ENCODE measurements at regions not wholly inside any gene's neighbourhood (a gene's known extent, or its start where the extent isn't known, plus 50 kb on each side); places are given as distances from the start of the nearest gene placed in this dataset.

DNA sequence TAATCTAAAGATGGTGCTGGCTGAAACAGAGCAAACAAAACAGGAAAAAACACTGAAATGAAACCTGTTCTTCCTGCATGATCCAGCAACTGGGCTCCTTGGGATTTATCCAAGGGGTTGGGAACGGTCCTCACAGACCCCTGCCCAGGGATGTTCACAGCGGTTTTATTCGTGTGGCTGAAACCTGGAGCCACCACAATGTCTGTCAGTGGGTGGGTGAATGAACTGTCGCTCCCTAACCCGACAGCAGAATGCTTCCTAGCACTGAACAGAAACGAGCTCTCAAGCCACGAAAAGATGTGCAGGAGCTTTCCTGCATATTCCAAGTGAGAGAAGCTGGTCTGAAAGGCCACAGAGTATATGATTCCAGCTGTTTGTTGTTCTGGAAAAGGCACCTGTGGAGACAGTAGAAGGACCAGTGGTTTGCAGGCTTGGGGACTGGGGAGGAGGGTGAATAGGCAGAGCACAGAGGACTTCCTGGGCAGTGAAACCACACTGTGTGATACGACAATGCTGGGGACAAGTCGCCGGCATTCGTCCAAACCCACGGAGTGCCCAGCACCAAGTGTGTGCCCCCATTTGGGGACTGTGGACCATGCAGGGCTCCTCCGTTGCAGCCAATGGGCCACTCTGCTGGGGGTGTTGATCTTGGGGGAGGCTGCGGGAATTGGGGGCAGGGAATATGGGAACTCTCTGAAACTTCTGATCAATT lies 73.9 kb downstream of the TEX29 start:
- DNase-seq (no peak), ATAC-seq (no peak)
- Histone ChIP-seq H3K36me3 (ENCODE audit: low read depth) (no peaks in the 10 kb centered on the region), H3K9me3 (no peaks in the 10 kb centered on the region), H3K4me1 (ENCODE audit: low read depth) (no peaks in the 10 kb centered on the region), H3K4me3 (no peak overlapping the region)
- intact Hi-C loops (cut with DNase I, micrococcal nuclease): no loop called here
- TF ChIP-seq, protein P1, sequence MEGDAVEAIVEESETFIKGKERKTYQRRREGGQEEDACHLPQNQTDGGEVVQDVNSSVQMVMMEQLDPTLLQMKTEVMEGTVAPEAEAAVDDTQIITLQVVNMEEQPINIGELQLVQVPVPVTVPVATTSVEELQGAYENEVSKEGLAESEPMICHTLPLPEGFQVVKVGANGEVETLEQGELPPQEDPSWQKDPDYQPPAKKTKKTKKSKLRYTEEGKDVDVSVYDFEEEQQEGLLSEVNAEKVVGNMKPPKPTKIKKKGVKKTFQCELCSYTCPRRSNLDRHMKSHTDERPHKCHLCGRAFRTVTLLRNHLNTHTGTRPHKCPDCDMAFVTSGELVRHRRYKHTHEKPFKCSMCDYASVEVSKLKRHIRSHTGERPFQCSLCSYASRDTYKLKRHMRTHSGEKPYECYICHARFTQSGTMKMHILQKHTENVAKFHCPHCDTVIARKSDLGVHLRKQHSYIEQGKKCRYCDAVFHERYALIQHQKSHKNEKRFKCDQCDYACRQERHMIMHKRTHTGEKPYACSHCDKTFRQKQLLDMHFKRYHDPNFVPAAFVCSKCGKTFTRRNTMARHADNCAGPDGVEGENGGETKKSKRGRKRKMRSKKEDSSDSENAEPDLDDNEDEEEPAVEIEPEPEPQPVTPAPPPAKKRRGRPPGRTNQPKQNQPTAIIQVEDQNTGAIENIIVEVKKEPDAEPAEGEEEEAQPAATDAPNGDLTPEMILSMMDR (IDR thresholded peaks at IDR 0.05): no peak

DNA sequence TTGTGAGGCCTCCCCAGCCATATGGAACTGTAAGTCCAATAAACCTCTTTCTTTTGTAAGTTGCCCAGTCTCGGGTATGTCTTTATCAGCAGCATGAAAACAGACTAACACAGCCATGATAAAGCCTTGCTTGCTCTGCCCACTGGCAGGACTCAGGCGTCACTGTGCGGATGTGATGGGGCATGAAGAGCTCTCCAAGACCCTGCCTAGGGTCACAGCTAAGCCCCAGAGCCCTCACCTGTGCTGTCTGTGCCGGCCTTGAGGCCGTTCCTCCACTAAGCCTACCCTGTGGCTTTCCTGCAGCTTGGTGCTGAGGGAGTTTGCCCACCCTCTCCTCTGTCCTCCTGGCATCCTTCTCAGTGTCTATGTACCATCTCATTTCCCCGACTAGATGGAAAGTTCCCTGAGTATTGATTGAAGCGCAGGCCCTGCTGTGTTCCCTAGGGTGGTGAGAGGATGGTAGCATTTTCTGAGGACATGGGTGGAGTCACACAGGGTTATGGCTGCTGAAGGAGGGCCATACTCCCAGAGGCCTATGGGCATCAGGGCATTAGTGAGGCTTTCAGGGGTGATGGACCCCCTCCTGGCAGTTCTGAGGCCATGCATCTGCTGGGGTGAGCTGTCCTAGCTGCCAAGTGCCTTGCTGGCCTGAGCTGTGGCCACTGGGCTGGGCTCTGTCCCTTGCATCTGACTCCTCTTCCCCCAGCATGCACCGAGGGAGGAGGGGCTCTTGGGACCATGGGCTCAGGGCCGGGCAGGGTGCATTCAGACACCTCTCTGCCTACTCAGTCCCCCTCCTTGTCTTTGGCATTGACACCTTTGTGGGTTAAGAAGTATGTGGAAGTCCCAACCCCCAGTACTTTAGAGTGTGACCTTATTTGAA lies 75.3 kb downstream of the TEX29 start:
- Histone ChIP-seq H3K9me3 (no peaks in the 10 kb centered on the region), H3K4me3 (no peak overlapping the region), H3K36me3 (ENCODE audit: low read depth) (no peaks in the 10 kb centered on the region), H3K4me1 (ENCODE audit: low read depth) (no peaks in the 10 kb centered on the region)
- ATAC-seq: no peak
- DNase-seq: no peak
- intact Hi-C loops (cut with DNase I, micrococcal nuclease): no loop called here
- TF ChIP-seq, protein P1 (IDR thresholded peaks at IDR 0.05): no peak

DNA sequence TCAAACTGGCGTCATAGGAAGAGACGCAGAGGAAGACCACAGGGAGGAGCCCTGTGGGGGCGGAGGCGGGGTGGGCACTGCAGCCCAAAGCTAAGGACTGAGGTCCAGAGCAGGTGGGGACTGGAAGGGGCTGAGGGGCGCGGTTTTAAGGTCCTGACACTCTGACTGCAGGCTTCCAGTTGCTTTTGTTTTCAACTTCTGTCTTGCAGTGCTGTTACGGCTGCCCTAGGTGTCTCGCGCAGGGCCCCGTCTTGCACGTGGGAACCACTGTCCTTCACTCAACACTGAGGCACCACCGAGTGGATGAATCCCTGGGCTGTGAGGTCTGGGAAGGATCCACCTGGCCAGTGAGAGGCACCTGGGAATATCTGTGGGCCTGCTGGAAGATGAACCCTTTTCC lies 76.0 kb downstream of the TEX29 start:
- ATAC-seq: no peak
- no peaks in the 10 kb centered on the region for H3K9me3 ChIP-seq
- H3K4me3 ChIP-seq: no peak overlapping the region
- no peaks in the 10 kb centered on the region for H3K4me1 ChIP-seq (ENCODE audit: low read depth)
- TF ChIP-seq, protein P1 (IDR thresholded peaks at IDR 0.05): no peak
- intact Hi-C loops (cut with DNase I, micrococcal nuclease): no loop called here
- DNase-seq: no peak
- H3K36me3 ChIP-seq (ENCODE audit: low read depth): no peaks in the 10 kb centered on the region

DNA sequence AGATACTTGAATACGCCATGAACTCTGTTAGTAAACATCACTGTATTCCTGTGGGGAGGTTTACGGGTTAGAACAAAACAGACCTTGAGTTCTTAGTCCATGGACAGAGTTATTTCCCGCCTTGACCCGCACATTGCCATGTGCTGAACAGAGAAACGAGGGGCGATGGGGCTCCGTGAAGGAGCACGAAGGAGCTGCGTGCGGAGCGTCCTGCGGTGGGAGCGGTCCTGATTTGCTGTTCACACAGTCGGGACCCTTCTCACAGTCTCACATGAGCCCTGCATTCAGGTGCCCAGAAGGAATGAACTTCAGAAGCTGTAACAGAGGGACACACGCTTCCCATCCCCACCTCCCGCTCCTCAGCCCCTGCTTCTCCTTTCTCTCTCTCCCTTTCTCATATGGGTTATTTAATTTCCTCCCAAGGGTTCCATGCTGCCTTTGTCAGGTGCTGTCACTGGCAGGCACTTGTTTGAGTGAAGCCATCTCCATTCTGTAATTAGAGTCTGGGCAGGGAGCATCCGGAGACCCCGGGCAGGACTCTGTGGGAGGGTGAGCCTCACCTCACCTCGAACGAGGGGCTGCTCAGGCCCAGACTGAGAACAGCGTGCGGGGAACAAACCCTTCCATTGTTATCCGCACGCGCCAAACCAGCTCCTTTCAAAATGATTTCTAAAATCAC lies 76.9 kb downstream of the TEX29 start:
- Histone ChIP-seq H3K4me1 (ENCODE audit: low read depth) (no peaks in the 10 kb centered on the region), H3K36me3 (ENCODE audit: low read depth) (no peaks in the 10 kb centered on the region), H3K4me3 (no peak overlapping the region), H3K9me3 (no peaks in the 10 kb centered on the region)
- DNase-seq (no peak), ATAC-seq (no peak)
- intact Hi-C loops (cut with DNase I, micrococcal nuclease): no loop called here
- TF ChIP-seq, protein P1 (IDR thresholded peaks at IDR 0.05): no peak

DNA sequence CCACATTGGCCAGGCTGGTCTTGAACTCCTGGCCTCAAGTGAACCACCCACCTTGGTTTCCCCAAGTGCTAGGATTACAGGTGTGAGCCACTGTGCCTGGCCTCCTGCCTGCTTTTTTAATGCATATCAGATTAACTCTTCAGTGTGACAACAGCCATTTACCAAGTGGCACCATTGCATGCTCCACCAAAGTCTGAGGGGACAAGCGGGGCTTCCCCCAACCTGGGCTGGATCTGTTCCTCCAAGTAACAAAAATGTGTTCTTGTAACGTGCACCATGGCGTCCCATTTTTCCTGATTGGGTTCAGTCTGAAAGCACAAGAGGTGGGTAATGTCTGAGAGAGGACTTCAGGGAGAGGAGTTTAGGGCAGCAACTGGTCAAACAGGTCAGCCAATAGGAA lies 77.8 kb downstream of the TEX29 start:
- Histone ChIP-seq H3K4me1 (ENCODE audit: low read depth) (no peaks in the 10 kb centered on the region), H3K4me3 (no peak overlapping the region), H3K9me3 (no peaks in the 10 kb centered on the region), H3K36me3 (ENCODE audit: low read depth) (no peaks in the 10 kb centered on the region)
- intact Hi-C loops (cut with DNase I, micrococcal nuclease): no loop called here
- DNase-seq: no peak
- TF ChIP-seq, protein P1 (IDR thresholded peaks at IDR 0.05): no peak
- no peak for ATAC-seq

All from mucosa of descending colon (tissue), 3 donors.